GM04504 (cell line): ENCODE measurements at regions not wholly inside any gene's neighbourhood (a gene's known extent, or its start where the extent isn't known, plus 50 kb on each side); places are given as distances from the start of the nearest gene placed in this dataset.
"Not testable (repeated sequence)": the region's sequence is repeated elsewhere in the genome, so short reads cannot be mapped to it uniquely, and the experiment has no call there.

Source experiments
- DNase-seq: peaks from one replicate; pipeline ENCODE4 v3.0.0-alpha.2; 2012; ENCODE audit warnings: low read depth

DNA sequence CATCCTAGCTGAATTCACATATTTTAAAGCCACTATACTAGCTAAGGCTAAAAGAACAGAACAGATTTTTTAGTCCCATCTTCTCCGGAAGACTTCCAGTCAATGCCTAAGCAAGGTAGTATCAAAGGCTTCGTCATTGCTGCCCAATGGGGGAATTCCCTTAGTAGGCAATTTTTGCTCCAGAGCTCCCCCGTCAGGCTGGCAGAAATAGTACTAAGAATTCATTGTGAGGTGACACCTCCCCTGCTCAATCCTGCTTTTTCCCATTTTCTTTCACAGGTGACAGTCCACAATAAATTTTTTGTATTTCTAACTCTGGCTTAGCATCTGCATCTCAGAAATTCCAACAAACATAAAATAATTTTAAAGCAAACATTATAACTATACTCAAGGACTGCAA is 52.8 kb upstream of the SRSF6 start:
- no peak for DNase-seq

DNA sequence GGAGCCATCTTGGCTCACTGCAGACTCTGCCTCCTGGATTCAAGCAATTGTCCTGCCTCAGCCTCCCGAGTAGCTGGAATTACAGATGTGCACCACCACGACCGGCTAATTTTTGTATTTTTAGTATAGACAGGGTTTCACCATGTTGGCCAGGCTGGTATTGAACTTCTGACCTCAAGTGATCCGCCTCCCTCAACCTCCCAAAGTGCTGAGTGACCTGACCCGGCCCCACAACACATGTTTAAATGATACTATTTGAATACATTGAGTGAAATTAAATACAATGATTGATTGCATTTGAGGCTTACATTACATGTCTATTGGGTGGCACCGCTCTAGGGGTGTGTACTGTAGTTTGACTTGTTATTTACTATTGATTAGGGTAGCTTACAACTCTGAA is 56.8 kb upstream of the SRSF6 start:
- DNase-seq = not testable (repeated sequence)

DNA sequence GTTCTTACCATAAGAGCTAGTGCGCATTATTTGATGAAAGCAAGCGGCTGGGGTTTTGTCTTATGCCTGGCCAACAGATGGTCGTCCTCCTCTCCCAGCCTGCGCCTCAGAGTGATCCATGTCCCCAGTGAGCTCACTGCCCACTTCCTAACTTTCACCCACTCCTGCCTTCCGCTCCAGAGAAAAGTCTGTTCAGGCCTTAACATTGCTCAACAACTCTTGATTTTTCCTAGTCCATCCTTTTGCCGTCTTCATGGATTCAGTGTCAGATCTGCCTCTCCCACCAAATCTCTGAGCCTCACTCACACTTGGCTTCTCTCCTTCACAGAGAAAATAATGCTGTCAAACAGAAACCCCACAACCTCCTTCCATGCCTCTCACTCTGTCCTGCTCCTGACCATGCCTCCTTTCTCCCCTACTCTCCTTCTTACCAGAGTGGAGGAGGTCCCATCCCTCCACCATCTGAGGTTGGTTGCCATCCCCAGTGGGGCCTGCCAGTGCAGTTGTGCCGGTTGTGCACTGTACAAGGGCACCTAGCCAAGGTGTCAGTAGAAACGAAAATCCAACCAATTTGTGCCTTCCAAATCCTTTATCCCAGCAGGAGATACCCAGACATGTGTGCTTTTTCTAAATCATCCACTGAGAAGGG is 58.9 kb upstream of the SRSF6 start:
- DNase-seq = no peak

DNA sequence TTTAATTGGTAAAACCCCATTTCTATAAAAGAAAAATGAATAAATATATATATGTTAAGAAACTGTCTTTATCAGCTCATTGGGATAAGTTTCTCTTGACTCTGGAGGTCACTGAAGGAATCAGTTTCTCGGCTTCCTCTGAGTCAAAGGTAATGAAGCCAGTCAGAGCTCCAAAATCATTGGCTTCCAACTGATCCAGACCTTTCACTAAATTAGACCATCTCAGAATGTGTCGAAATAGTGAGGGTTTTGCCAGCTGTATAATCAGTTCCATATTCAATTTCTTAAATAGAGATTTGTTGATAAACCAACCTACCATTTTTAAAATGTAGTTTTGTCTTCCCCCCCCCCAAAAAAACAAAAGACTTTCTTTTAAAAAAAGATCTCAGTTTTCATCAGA is 60.5 kb upstream of the SRSF6 start:
- no peak for DNase-seq

DNA sequence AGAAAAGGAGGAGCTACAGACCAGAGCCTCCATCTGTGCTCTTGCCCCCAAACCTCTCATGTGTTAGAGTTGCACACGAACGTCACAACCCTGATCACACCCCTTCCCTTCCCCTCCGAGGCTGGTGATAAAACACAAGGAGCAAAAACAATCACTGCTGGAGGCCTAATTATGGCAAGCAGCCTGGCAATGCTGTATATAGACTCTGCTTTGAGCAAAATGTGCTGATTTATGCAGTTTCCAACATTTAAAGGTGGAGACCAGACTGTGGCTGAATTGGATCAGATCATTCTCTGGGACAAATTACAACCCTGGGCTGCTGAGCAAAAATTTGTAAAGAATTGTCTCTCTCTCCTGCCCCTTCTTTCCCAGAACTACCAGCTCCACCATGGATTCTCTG is 64.6 kb upstream of the SRSF6 start:
- DNase-seq = no peak

DNA sequence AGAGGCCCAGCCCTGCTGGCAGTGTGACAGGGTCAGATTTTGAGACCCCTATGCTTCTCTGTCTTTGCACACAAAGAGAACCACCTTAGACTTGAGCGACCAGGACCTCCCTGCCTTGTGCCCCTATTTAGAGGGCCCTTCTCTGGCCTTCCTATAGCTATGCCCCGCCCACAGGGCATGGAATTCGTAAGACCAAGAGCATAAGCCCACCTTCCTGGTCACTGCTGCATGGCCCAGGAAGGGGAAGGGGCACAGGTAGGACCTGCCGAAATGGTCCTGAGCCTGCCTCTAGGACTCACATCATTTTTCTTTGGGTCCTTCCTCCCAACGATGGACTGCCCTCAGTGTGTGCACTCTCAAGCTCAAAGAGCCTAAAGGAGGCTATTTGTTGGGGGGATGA is 65.1 kb upstream of the SRSF6 start:
- no peak for DNase-seq

DNA sequence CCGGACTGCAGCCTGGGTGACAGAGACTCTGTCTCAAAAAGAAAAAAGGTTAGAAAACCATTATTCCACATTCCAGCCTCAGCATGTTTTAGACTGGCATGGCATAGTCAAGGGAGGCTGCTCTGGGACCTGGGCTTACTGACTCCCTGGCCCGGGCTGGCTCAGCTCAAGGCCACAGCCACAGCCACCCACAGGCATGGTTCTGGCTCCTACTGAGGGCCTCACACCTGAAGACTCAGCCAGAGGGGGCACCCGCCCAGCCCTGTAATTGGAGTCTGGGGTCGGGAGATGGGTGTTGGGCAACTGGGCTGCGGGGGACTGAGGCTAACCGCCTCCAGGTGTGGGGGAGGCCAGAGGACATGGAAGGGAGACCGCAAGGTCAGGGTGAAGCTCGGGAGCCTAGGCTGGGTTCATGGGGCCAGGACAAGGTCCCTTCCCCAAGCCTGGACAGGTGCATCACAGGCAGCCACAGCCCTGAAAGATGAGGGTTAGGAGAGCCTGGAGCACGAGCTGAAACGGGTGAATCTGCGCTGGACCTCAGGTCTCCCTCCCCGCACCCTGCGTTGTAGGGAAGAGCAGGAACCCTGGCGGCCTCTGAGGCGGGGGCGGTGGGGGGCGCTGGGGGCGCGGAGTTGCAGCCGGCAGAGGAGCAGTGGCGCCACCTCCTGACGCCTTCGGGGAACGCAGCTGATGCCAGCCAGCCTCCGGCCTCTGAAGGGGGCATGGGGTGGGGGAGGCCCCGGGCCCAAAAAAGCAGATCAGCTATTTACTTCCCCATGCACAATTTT is 67.7 kb upstream of the SRSF6 start:
- no peak for DNase-seq

DNA sequence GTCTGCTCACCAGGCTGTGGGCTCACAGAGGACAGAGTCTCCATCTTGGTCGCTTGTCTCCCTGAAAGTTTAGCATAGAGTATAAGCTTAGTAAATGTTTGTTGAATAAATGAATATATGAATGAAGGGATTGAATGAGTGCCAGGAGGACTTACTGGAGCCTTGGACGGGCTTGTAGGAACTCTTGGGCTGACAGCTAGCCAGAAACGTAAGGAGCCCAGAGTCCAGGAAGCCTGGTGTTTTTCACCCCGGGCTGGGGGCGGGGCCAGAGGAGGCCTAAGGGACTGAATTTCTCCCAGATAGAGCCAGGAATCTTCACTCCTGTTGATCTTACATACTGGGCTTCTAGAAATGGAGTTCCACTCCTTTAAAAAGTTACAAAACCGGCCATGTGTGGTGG is 68.5 kb upstream of the SRSF6 start:
- no peak for DNase-seq

DNA sequence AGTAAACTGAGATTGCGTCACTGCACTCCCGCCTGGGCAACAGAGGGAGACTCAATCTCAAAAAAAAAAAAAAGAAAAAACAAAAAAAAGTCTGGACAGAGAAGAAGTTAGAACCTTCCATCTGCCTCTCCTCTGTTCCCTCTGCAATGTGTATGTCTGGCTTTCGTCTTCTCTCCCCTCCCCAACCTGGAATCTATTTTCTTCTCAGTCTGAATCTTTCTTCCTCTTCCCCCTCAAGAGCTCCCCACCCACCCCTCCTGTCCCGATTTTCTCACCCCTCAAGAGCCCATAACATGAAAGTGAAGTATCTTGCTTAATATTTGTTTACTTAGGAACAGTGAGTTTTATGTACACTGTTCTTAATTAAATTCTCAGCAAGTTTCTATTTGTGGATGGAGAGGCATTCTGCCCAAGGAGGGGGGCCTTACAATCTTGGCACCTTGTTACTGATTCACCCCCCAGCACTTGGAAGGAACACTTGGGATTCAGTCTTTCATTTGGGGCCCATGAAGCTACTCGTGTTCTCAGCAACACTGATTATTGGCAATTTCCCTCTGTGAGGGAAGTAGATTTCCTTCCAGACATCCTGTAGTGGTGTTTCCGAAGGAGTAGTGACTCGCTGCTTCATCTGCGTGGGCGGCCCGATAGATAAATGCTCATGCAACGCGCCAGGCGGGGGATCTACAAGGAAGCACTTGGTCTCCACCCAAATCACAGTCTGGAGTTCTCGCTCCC is 69.3 kb upstream of the SRSF6 start:
- DNase-seq = no peak

DNA sequence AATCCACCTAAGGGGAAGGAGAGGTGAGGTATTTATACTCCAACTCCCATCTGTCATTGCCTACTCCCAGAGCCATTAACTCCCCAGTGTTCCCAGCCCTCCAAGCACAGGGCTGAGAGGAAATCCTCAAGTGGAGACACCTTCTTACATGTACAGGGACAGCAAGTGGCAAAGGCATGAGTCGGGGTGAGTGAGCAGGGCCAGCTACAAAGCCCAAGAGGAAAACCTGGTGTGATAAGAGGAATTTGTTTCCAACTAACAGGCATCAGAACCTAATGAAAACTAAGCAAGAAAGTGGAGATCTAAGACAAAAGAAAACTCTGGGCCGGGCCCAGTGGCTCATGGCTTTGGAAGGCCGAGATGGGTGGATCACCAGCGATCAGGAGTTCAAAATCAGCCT is 70.0 kb upstream of the SRSF6 start:
- no peak for DNase-seq

DNA sequence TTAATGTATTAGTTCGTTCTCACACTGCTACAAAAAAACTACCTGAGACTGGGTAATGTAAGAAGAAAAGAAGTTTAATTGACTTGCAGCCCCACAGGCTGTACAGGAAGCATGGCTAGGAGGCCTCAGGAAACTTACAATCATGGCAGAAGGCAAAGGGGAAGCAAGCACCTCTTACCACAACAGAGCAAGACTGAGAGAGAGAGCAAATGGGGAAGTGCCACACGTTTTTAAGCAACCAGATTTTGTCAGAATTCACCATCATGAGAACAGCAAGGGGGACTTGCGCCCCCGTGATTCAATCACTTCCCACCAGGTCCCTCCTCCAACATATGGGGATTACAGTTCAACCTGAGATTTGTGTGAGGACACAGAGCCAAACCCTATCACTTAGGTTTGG is 70.8 kb upstream of the SRSF6 start:
- DNase-seq = no peak

DNA sequence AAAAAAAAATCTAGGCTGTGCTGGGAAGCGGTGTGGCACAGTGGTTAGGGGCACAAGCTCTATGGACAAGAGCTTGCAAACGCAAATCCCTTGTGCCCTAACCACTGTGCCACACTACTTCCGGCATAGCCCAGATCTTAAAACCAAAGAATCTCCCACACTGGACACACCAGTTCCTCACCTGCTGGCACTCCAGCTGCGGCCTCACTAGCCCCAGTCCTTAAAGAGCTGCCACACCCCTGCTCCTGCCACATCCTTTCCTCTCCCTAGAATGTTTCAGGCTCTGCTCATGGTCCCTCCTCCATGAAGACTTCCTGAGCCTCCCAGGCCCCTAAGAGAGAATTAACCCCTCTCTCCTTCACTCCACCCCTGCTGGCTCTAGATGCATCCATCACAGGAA is 71.8 kb upstream of the SRSF6 start:
- DNase-seq = no peak

DNA sequence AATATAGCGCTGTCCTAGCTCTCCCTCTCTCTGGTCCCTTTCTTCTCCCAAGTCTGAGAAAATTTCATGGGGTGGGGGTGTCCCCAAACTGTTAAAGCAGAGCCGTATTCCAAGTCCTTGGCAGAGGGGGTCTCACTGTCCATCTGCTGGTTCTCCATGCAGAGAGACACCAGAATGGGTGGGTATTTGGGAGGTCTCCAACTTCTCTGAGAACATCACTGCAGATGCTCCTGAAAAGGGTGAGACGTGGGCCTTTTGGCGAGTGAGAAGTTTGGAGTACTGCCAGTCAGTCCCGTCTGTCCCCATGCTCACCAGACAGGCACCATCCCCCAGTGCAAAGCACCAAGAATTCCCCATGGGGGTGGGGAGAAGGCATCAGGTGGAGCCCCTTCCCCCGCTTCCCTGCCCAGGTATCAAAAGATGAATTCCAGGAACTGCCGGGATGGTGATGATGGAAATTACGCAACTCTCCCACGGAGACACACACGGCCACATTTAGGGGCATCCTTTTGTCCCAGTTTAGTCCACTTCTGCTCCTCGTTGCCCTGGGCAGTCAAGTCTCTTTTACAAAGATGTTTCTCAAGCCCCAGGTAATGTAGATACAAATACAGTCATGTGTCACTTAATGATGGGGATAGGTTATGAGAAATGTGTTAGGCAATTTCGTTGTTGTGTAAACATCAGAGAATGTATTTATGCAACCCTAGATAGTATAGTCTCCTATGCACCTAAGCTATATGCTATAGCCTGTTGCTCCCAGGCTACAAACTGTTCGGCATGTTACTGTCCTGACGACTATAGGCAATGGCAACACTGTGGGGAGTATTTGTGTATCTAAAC is 73.4 kb upstream of the SRSF6 start:
- no peak for DNase-seq

DNA sequence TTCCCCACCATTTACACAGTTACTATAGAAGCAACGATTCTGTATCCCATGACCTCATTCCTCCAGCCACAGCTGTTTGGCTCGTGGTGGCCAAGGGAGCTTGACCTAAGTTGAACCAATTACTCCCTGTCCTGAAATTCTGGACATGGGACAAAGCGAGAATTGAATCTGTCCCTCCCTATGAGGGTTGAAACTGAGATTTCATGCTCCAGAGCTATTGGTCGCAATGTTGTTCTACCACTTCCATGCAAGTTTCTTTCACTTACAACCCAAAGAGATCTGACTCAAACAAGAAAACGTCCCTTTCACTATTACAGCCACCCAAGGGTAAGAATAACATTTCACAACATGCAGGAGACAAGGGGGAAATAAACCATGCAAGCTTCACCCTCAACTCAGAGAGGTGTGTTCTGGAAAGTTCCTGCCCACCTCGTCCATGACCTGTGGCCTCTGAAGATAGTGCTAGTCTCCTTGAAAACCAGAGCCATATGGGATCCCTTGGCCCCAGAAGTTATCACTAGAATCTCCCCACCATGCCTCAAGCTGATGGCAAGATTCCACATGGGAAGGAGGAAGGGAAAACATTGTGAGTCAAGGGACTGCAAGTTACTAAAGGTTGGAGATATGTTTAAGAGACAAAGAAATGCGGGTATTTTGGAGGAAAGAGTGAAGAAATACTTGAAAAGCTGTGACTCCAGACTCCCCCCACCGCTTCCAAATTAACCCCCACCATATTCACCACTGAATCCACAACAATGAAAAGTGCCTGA is 74.5 kb upstream of the SRSF6 start:
- DNase-seq = no peak

DNA sequence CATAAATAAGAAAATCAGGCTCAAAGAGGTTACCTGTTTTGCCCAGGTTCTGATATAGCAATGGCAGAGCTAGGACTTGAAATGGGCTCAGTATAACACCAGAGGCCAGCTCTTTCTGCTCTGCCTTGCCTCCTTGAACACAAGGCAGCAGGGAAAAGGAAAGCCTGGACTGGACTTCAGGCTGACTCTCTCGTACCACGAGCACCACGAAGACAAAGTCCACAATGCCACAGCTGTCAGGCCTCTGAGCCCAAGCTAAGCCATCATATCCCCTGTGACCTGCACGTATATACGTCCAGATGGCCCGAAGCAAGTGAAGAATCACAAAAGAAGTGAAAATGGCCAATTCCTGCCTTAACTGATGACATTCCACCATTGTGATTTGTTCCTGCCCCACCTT is 75.6 kb upstream of the SRSF6 start:
- not testable (repeated sequence) for DNase-seq

DNA sequence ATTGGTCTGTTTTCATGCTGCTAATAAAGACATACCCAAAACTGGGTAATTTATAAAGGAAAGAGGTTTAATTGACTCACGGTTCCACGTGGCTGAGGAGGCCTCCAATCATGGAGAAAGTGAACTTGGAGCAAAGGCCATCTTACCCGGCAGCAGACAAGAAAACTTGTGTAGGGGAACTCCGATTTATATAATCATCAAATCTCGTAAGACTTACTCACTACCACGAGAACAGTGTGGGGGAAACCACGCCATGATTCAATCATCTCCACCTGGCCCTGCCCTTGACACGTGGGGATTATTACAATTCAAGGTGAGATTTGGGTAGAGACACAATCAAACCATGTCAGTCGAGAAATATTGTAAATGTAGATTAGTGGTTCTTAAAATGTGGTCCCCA is 76.2 kb upstream of the SRSF6 start:
- DNase-seq = not testable (repeated sequence)

DNA sequence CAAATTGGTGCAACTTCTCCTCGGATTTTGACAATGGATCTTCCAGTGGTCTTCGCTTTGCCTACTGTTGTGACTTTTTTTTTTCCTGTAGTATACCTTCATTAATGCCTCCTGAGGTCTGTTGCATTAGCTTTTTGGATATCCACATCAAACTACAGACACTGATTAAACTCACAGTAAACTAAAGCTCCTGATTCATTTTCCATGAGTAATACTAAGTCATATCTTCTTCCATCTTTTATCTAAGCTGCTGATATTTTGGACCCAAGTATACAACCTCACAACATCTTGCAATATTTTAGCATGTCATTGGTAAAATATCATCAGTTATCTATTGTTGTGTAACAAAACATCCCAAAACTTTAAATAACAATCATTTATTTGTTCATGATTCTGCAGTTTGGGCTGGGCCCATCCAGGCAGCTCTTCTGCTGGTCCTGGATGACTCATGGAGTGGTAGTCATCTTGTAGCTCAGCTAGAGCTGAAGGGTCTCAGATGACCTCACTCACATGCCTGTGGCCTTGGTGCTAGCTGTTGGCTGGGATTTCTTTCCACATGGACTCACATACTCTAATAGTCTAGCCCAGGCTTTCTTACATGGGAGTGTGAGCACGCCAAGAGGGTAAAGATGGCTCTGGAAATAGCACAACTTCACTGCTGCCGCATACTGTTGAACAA is 78.3 kb upstream of the SRSF6 start:
- DNase-seq = peak; percentile 81

DNA sequence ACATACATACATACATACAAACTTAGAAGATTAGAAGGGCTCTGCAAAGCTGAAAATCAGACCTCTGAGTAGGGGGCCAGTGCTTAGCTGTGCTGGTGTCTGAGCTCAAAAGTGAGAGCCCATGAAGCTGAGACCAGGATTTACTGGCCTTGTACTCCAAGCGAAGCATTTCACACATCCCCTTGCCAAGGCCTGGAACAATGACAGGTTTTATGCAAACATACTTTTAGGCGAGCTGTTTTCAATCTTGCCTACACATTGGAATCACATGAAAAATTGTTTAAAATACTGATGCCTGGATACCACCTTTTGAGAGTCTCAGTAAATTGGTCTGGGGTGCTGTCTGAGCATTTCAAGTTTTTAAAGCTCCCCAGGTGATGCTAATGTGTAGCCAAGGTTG is 80.9 kb upstream of the SRSF6 start:
- no peak for DNase-seq

DNA sequence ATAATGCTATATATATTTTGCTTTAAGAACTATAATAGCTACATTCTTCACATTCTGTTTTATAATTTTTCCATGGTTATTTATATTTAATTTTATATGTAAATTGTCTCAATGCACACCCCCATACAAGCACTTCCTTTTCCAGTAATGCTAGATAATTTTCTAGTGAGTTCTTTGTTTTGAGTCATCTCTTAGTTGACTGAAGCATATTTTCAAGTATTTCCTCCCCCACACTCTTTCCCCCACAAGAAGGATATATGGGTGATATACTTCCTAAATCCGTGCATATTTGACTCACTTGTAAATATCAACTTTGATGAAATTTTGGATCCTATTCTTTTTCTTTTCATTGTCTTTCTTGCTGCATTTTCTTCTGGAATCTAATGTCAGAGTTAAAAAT is 82.1 kb upstream of the SRSF6 start:
- DNase-seq = no peak

DNA sequence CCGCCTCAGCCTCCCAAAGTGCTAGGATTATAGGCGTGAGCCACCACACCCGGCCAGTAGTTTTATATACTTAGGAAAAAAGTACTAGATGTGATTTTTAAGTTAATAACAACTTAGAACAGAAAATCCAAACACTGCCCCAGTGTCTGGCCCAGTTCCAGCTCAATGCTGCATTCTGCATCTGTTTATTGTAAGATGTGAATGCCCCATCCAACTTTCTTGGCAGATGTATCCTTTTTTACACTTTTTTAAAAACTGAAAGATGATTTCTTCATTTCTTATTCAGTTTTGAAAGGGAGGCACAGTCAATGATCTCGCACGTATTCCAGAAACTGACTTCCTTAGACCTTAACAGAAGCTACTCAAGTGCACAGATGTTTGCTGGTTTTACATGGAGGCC is 85.6 kb upstream of the SRSF6 start:
- no peak for DNase-seq

DNA sequence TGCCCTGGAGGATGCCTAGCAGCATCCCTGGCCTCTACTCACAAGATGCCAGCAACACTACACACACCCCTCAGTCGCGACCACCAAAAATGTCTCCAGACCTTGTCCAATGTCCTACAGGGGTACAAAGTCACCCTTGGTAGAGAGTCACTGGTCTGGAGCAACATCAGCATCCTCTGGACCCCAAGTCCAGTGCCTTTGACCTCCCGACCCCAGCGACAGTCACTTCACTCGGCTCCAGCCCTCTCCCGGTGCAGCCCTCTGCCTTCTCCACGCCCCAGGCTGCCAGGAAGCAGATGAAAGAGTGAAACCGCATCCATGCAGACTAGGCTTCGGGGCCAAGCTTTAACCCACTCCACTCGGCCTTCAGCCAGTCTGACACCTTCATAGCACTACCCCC is 92.0 kb upstream of the SRSF6 start:
- DNase-seq = no peak
